Liver (tissue), 8 donors: ENCODE measurements at regions not wholly inside any gene's neighbourhood (a gene's known extent, or its start where the extent isn't known, plus 50 kb on each side); places are given as distances from the start of the nearest gene placed in this dataset.

Experiments
- DNase-seq: peaks from one replicate; pipeline ENCODE4 v3.0.0-alpha.2; 2017; ENCODE audit warnings: low spot score
- H3K27ac ChIP-seq, 2 donors: one replicate each; pipeline ENCODE4 v1.7.0; 2013; ENCODE audit warnings: inconsistent platforms in 2 of 2, low read length in 2 of 2, control low read depth in 1 of 2, low read depth in 1 of 2, mild to moderate bottlenecking in 1 of 2
- H3K27me3 ChIP-seq, 4 donors: one replicate each; pipeline versions ENCODE4 v1.6.1 to v1.7.0; 2013; ENCODE audit warnings: low read length in 3 of 4, inconsistent platforms in 1 of 4, mild to moderate bottlenecking in 1 of 4, moderate library complexity in 1 of 4; ENCODE audit not compliant: control insufficient read depth in 4 of 4, insufficient read depth in 4 of 4
- H3K36me3 ChIP-seq, 4 donors: one replicate each; pipeline versions ENCODE4 v1.6.1 to v1.7.0; 2013; ENCODE audit warnings: low read length in 3 of 4, mild to moderate bottlenecking in 3 of 4, low read depth in 1 of 4, moderate library complexity in 1 of 4; ENCODE audit not compliant: control insufficient read depth in 4 of 4, insufficient read depth in 3 of 4
- H3K4me1 ChIP-seq, 4 donors: one replicate each; pipeline versions ENCODE4 v1.6.1 to v1.7.0; 2013; ENCODE audit warnings: low read length in 3 of 4, mild to moderate bottlenecking in 3 of 4, moderate library complexity in 1 of 4; ENCODE audit not compliant: control insufficient read depth in 4 of 4, insufficient read depth in 4 of 4
- H3K4me3 ChIP-seq, 3 donors: one replicate each; pipeline versions ENCODE4 v1.6.1 to v1.7.0; 2013; ENCODE audit warnings: low read length in 3 of 3, control low read depth in 1 of 3, low read depth in 1 of 3, mild to moderate bottlenecking in 1 of 3
- H3K9ac ChIP-seq, 2 donors: one replicate each; pipeline ENCODE4 v1.7.0; 2013; ENCODE audit warnings: low read length in 2 of 2, mild to moderate bottlenecking in 2 of 2, moderate library complexity in 2 of 2, control low read depth in 1 of 2, low read depth in 1 of 2
- H3K9me3 ChIP-seq, 4 donors: one replicate each; pipeline versions ENCODE4 v1.6.1 to v1.7.0; 2013; ENCODE audit warnings: low read length in 3 of 4; ENCODE audit not compliant: control insufficient read depth in 4 of 4
- ATF3 ChIP-seq: IDR thresholded peaks from 2 replicates; pipeline ENCODE4 v1.6.1; 2016; ENCODE audit warnings: antibody characterized with exemption
- CTCF ChIP-seq: fragments of 150-350 bp; IDR thresholded peaks from 2 replicates; pipeline ENCODE4 v1.5.1; 2017; ENCODE audit warnings: improper control_type of control experiment, low read depth, low read length; ENCODE audit not compliant: missing input control
- EGR1 ChIP-seq, 2 donors: IDR thresholded peaks; 2 replicates each; pipeline ENCODE4 v1.6.1; 2016 to 2018; ENCODE audit warnings: antibody characterized with exemption in 2 of 2, low read depth in 2 of 2
- FOXA1 ChIP-seq: IDR thresholded peaks from 2 replicates; pipeline ENCODE4 v1.6.1; 2016; ENCODE audit warnings: antibody characterized with exemption
- FOXA2 ChIP-seq: IDR thresholded peaks from 2 replicates; pipeline ENCODE4 v1.6.1; 2016; ENCODE audit warnings: antibody characterized with exemption
- GABPA ChIP-seq, 2 donors: IDR thresholded peaks in 1 of 2; conservative IDR thresholded peaks in 1 of 2; 2 replicates each; pipeline ENCODE4 v1.6.1; 2016; ENCODE audit warnings: antibody characterized with exemption in 2 of 2, mild to moderate bottlenecking in 1 of 2, moderate library complexity in 1 of 2
- HNF4A ChIP-seq, 2 donors: conservative IDR thresholded peaks; 2 replicates each; pipeline ENCODE4 v1.6.1; 2016; ENCODE audit warnings: antibody characterized with exemption in 2 of 2, mild to moderate bottlenecking in 2 of 2
- HNF4G ChIP-seq: IDR thresholded peaks from 2 replicates; pipeline ENCODE4 v1.6.1; 2016; ENCODE audit warnings: antibody characterized with exemption
- JUND ChIP-seq, 2 donors: IDR thresholded peaks; 2 replicates each; pipeline ENCODE4 v1.6.1; 2016; ENCODE audit warnings: antibody characterized with exemption in 2 of 2
- MAX ChIP-seq: IDR thresholded peaks from 2 replicates; pipeline ENCODE4 v1.6.1; 2016; ENCODE audit warnings: antibody characterized with exemption
- NR2F2 ChIP-seq: IDR thresholded peaks from 2 replicates; pipeline ENCODE4 v1.6.1; 2016; ENCODE audit warnings: antibody characterized with exemption
- RAD21 ChIP-seq, 2 donors: IDR thresholded peaks; 2 replicates each; pipeline ENCODE4 v1.6.1; 2016; ENCODE audit warnings: antibody characterized with exemption in 2 of 2, mild to moderate bottlenecking in 2 of 2
- REST ChIP-seq: IDR thresholded peaks from 2 replicates; pipeline ENCODE4 v1.6.1; 2016; ENCODE audit warnings: antibody characterized with exemption, mild to moderate bottlenecking
- RXRA ChIP-seq, 2 donors: IDR thresholded peaks; 2 replicates each; pipeline ENCODE4 v1.6.1; 2017 to 2018; ENCODE audit warnings: antibody characterized with exemption in 2 of 2, mild to moderate bottlenecking in 1 of 2
- SP1 ChIP-seq: IDR thresholded peaks from 2 replicates; pipeline ENCODE4 v1.6.1; 2018; ENCODE audit warnings: antibody characterized with exemption, mild to moderate bottlenecking
- TAF1 ChIP-seq: conservative IDR thresholded peaks from 2 replicates; pipeline ENCODE4 v1.6.1; 2016; ENCODE audit warnings: antibody characterized with exemption, mild to moderate bottlenecking
- YY1 ChIP-seq: IDR thresholded peaks from 2 replicates; pipeline ENCODE4 v1.6.1; 2016; ENCODE audit warnings: antibody characterized with exemption, mild to moderate bottlenecking
- ZBTB33 ChIP-seq: IDR thresholded peaks from 2 replicates; pipeline ENCODE4 v1.6.1; 2016; ENCODE audit warnings: antibody characterized with exemption
- WGBS: extraction: QIAGEN DNeasy Blood & Tissue Kit; methylation state at CpG from one replicate; pipeline ENCODE4 v1.1.7; 2013; 5-methylcytosine and 5-hydroxymethylcytosine counted together
- donor health status: healthy.
- donor health status: healthy.
- donor health status: healthy.
- donor health status: healthy.
- donor health status: healthy.

GRCh38 chr5:8930021-8930420 is 615.9 kb downstream of the SEMA5A start:
- Histone ChIP-seq H3K4me3 (no peak overlapping the region), H3K9ac (no peak overlapping the region), H3K9me3 (no peaks in the 10 kb centered on the region), H3K4me1 (no peaks in the 10 kb centered on the region), H3K36me3 (no peaks in the 10 kb centered on the region), H3K27me3 (peaks cover 0 to 3% (median 0%) of the 10 kb centered on the region in 4 donors), H3K27ac (no peak overlapping the region)
- 49% methylated on average over 2 of the region's 2 CpGs for WGBS
- no peak for TF ChIP-seq EGR1 (IDR thresholded peaks at IDR 0.05; ENCODE audit: low read depth in 2 of 2)
- TF ChIP-seq FOXA2: no peak
- no peak for TF ChIP-seq YY1
- no peak for TF ChIP-seq NR2F2
- TF ChIP-seq SP1: no peak
- no peak for TF ChIP-seq MAX
- TF ChIP-seq HNF4G: no peak
- TF ChIP-seq TAF1: no peak
- no peak for TF ChIP-seq FOXA1
- no peak for TF ChIP-seq HNF4A (conservative IDR thresholded peaks at IDR 0.05)
- no peak for TF ChIP-seq ATF3
- TF ChIP-seq REST: no peak
- no peak for TF ChIP-seq GABPA (IDR thresholded peaks at IDR 0.05 in 1 of 2, conservative IDR thresholded peaks at IDR 0.05 in 1 of 2)
- TF ChIP-seq CTCF: no peak
- TF ChIP-seq ZBTB33: no peak
- TF ChIP-seq RAD21 (IDR thresholded peaks at IDR 0.05): no peak
- TF ChIP-seq RXRA (IDR thresholded peaks at IDR 0.05): no peak
- no peak for TF ChIP-seq JUND (IDR thresholded peaks at IDR 0.05)
- DNase-seq: no peak
